Kidney epithelial cell (primary cell): ENCODE measurements at regions not wholly inside any gene's neighbourhood (a gene's known extent, or its start where the extent isn't known, plus 50 kb on each side); places are given as distances from the start of the nearest gene placed in this dataset.

Experiments used
- DNase-seq: peaks from one replicate; pipeline ENCODE4 v3.0.0-alpha.2; 2010; ENCODE audit warnings: low read depth
- H3K27me3 ChIP-seq: 2 replicates; pipeline ENCODE4 v1.6.0; 2011; ENCODE audit warnings: low read length; ENCODE audit not compliant: control insufficient read depth, insufficient read depth
- H3K36me3 ChIP-seq: 2 replicates; pipeline ENCODE4 v1.5.1; 2011; ENCODE audit warnings: low read length; ENCODE audit not compliant: control insufficient read depth, insufficient read depth
- H3K4me3 ChIP-seq: 2 replicates; pipeline ENCODE4 v1.5.1; 2011; ENCODE audit warnings: low read depth, mild to moderate bottlenecking, control low read depth, low read length
- TF ChIP-seq, protein P1 (sequence below): IDR thresholded peaks from 2 replicates; pipeline ENCODE4 v1.5.1; 2011; ENCODE audit warnings: mild to moderate bottlenecking, moderate library complexity, low read length, control low read depth, inconsistent platforms; ENCODE audit not compliant: insufficient read depth, poor library complexity, severe bottlenecking

DNA sequence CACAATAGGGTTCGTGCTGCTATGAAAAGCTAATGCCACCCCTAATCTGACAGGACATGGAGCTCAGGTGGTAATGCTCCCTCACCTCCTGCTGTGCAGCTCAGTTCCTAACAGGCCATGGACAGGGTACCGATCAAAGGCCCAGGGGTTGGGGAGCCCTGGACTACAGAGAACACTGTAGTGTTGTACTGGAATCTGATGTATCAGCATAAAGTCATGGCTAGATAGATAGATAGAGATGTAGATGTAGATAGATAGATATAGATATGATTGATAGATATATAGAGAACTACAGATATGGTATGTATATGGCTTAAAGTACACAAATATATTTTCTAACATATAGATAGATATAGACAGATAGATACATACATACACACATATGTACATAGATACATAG is 112.3 kb upstream of the MPPED2 start:
- no peak for DNase-seq
- Histone ChIP-seq H3K27me3 (no peaks in the 10 kb centered on the region), H3K4me3 (no peak overlapping the region), H3K36me3 (no peaks in the 10 kb centered on the region)
- TF ChIP-seq, protein P1, sequence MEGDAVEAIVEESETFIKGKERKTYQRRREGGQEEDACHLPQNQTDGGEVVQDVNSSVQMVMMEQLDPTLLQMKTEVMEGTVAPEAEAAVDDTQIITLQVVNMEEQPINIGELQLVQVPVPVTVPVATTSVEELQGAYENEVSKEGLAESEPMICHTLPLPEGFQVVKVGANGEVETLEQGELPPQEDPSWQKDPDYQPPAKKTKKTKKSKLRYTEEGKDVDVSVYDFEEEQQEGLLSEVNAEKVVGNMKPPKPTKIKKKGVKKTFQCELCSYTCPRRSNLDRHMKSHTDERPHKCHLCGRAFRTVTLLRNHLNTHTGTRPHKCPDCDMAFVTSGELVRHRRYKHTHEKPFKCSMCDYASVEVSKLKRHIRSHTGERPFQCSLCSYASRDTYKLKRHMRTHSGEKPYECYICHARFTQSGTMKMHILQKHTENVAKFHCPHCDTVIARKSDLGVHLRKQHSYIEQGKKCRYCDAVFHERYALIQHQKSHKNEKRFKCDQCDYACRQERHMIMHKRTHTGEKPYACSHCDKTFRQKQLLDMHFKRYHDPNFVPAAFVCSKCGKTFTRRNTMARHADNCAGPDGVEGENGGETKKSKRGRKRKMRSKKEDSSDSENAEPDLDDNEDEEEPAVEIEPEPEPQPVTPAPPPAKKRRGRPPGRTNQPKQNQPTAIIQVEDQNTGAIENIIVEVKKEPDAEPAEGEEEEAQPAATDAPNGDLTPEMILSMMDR: no peak

DNA sequence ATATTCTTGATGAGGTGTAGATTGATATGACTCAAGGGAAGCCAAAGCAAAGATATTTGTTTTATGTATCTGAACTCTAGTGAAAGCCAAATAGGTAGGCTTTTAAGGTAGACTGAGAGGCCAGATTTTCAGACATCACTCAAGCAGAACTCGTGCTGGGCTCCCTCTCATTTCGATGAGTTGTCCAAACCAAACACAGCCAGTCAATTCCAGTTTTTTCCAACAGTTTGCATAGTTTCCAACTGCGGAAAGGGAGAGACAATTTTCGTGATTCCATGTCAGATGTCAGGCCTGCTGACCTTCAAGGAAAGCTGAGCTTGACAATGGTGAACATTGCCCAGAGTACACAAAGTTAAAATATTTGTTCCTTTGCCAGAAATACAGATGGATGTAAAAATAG is 110.9 kb upstream of the MPPED2 start:
- no peaks in the 10 kb centered on the region for H3K36me3 ChIP-seq
- DNase-seq: no peak
- no peaks in the 10 kb centered on the region for H3K27me3 ChIP-seq
- TF ChIP-seq, protein P1: no peak
- no peak overlapping the region for H3K4me3 ChIP-seq

DNA sequence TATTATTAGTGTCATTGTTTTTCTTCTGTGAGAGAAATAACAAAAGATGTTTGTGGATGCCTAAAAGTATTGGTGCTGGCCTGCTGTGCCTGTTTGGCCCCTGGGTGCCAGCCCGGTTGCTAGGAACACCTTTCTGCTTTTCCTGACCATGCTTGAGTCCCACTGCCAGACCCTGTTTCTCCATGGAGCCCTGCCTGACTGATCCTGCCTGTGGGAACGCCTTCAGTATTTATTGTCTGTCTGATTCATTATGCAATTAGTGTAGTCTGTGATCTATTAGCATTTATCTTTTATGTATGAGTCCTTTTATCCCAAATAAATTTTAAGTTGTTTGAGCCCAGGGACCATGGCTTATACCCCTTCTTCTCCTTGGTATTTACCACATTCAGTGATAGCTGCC is 98.6 kb upstream of the MPPED2 start:
- TF ChIP-seq, protein P1: no peak
- Histone ChIP-seq H3K27me3 (no peaks in the 10 kb centered on the region), H3K4me3 (no peak overlapping the region), H3K36me3 (no peaks in the 10 kb centered on the region)
- DNase-seq: no peak

DNA sequence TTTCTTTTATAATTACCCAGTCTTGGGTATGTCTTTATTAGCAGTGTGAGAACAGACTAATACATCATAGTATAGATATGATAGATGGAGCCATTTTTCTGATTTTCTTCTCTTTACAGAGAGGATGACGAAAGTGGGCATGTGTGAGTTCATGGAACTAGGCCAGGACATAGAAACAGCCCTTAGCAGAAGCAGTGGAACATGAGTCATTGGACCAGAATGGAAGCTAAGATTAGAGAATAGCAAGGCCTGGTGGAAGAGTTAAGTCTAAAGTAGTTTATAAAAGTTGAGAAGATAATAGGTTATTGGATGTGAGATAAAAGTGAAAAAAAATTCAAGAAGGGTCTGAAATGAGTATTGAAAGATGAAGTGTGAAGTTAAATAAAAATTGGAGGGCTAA is 97.0 kb upstream of the MPPED2 start:
- Histone ChIP-seq H3K4me3 (no peak overlapping the region), H3K36me3 (no peaks in the 10 kb centered on the region), H3K27me3 (no peaks in the 10 kb centered on the region)
- TF ChIP-seq, protein P1: no peak
- DNase-seq: no peak

DNA sequence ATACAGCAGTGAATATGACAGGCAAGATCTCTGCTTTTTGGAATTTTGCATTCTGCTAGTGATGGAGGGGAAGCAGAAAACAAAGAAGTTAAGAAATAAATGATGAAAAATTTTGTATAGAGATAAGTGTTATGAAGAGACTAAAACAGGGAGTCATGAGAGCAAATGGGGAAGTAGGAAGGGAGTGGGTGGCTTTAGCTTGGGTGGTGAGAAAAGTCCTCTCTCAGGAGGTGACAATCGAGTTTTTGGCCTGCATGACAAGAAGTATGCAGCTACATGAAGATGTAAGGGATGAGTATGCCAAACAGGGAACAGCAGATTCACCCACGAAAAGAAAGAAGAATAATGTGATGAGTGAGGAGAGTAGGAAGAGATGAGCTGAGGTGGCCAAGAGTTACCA is 80.7 kb upstream of the MPPED2 start:
- Histone ChIP-seq H3K36me3 (no peaks in the 10 kb centered on the region), H3K27me3 (no peaks in the 10 kb centered on the region), H3K4me3 (no peak overlapping the region)
- no peak for DNase-seq
- TF ChIP-seq, protein P1: no peak

DNA sequence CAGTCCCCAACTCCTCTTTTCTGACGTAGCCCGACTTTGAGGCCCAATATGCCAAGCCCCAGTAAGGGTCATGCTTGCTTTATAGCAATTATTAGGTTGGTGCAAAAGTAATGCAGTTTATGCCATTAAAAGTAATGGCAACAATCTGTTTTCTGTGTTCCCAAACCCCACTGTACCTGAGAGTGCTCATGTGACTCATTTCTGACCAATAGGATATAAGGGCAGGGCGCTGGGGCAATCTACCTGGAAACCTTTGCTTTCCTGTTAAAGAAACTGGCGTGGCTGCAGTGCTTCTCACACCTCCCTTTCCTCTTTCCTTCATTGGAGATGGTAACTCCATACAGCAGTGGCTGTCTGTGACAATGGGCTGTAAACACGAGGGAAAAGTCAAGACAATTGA is 78.9 kb upstream of the MPPED2 start:
- H3K27me3 ChIP-seq: no peaks in the 10 kb centered on the region
- H3K36me3 ChIP-seq: no peaks in the 10 kb centered on the region
- no peak for DNase-seq
- no peak overlapping the region for H3K4me3 ChIP-seq
- TF ChIP-seq, protein P1: no peak
